ENCODE measurements at regions not wholly inside any gene's neighbourhood (a gene's known extent, or its start where the extent isn't known, plus 50 kb on each side); places are given as distances from the start of the nearest gene placed in this dataset.

GRCh38 chr11:119520966-119521365 is 98.0 kb upstream of the THY1 start:
- TF ChIP-seq ZNF8 (CRISPR knock-in tag; IDR thresholded peaks at IDR 0.05) (no peak), ARNTL (CRISPR knock-in tag; IDR thresholded peaks at IDR 0.05; ENCODE audit: borderline replicate concordance, low read depth) (no peak), TOX (CRISPR knock-in tag; IDR thresholded peaks at IDR 0.05; ENCODE audit: borderline replicate concordance) (no peak), SNAI2 (CRISPR knock-in tag; IDR thresholded peaks at IDR 0.05) (no peak), ZNF70 (CRISPR knock-in tag; IDR thresholded peaks at IDR 0.05) (no peak), TSHZ2 (CRISPR knock-in tag; IDR thresholded peaks at IDR 0.05) (no peak), ZNF565 (CRISPR knock-in tag; conservative IDR thresholded peaks at IDR 0.05; ENCODE audit: low read depth) (no peak), CSDC2 (CRISPR knock-in tag; IDR thresholded peaks at IDR 0.05) (no peak)
- ATAC-seq = no peak

GRCh38 chr11:119520400-119520799 is 97.4 kb upstream of the THY1 start:
- ATAC-seq = no peak

More at GRCh38 chr11:119520400-119520799, 97.4 kb upstream of the THY1 start:
- no peak for TF ChIP-seq ZNF8 (CRISPR knock-in tag; IDR thresholded peaks at IDR 0.05)
- TF ChIP-seq CSDC2 (CRISPR knock-in tag; IDR thresholded peaks at IDR 0.05) = no peak
- TF ChIP-seq ZC3H10 (CRISPR knock-in tag; IDR thresholded peaks at IDR 0.05) = no peak
- TF ChIP-seq CREB5 (CRISPR knock-in tag; IDR thresholded peaks at IDR 0.05; ENCODE audit: low read depth) = no peak
- no peak for TF ChIP-seq POU6F1 (CRISPR knock-in tag; IDR thresholded peaks at IDR 0.05; ENCODE audit: borderline replicate concordance, low read depth)
- TF ChIP-seq PPARA (CRISPR knock-in tag; IDR thresholded peaks at IDR 0.05; ENCODE audit: borderline replicate concordance) = no peak
- TF ChIP-seq TSHZ2 (CRISPR knock-in tag; IDR thresholded peaks at IDR 0.05) = no peak
- no peak for TF ChIP-seq ISL1 (CRISPR knock-in tag; IDR thresholded peaks at IDR 0.05)
- no peak for TF ChIP-seq PATZ1 (CRISPR knock-in tag; IDR thresholded peaks at IDR 0.05; ENCODE audit: borderline replicate concordance)
- no peak for TF ChIP-seq BACH2 (CRISPR knock-in tag; IDR thresholded peaks at IDR 0.05; ENCODE audit: borderline replicate concordance)
- TF ChIP-seq ZFP3 (CRISPR knock-in tag; IDR thresholded peaks at IDR 0.05) = no peak
- no peak for TF ChIP-seq TOX (CRISPR knock-in tag; IDR thresholded peaks at IDR 0.05; ENCODE audit: borderline replicate concordance)
- no peak for TF ChIP-seq ZFP30 (CRISPR knock-in tag; IDR thresholded peaks at IDR 0.05)
- TF ChIP-seq GLIS3 (CRISPR knock-in tag; IDR thresholded peaks at IDR 0.05) = no peak
- no peak for TF ChIP-seq SNAI2 (CRISPR knock-in tag; IDR thresholded peaks at IDR 0.05)
- no peak for TF ChIP-seq OSR1 (CRISPR knock-in tag; IDR thresholded peaks at IDR 0.05)
- no peak for TF ChIP-seq ZNF70 (CRISPR knock-in tag; IDR thresholded peaks at IDR 0.05)
- TF ChIP-seq CSRNP3 (CRISPR knock-in tag; IDR thresholded peaks at IDR 0.05) = no peak
- no peak for TF ChIP-seq ESRRG (CRISPR knock-in tag; IDR thresholded peaks at IDR 0.05)
